Sigmoid colon (tissue), 6 donors: ENCODE measurements at regions not wholly inside any gene's neighbourhood (a gene's known extent, or its start where the extent isn't known, plus 50 kb on each side); places are given as distances from the start of the nearest gene placed in this dataset.

Experiments used
- DNase-seq: peaks from one replicate; pipeline ENCODE4 v3.0.0-alpha.2; 2019
- H3K27ac ChIP-seq, 4 donors: fragments of 200-600 bp; sonication (generic); one replicate each; pipeline ENCODE4 v1.5.1; 2016 to 2019; ENCODE audit warnings: mild to moderate bottlenecking in 1 of 4
- H3K27me3 ChIP-seq, 3 donors: fragments of 200-600 bp; sonication (generic); one replicate each; pipeline ENCODE4 v1.5.1; 2019; ENCODE audit warnings: mild to moderate bottlenecking in 1 of 3
- H3K36me3 ChIP-seq, 4 donors: fragments of 200-600 bp; sonication (generic); one replicate each; pipeline ENCODE4 v1.5.1; 2016 to 2019
- H3K4me1 ChIP-seq, 4 donors: fragments of 200-600 bp; sonication (generic); one replicate each; pipeline ENCODE4 v1.5.1; 2017 to 2019
- H3K4me3 ChIP-seq, 4 donors: fragments of 200-600 bp; sonication (generic); one replicate each; pipeline ENCODE4 v1.5.1; 2017 to 2019; ENCODE audit warnings: mild to moderate bottlenecking in 2 of 4, moderate library complexity in 1 of 4
- H3K9me3 ChIP-seq, 4 donors: fragments of 200-600 bp in 3 of 4; sonication (generic) in 3 of 4; one replicate each; pipeline versions ENCODE4 v1.5.1 to v1.6.1; 2013 to 2019
- EP300 ChIP-seq, 4 donors: sonication (generic); formaldehyde crosslinking; IDR thresholded peaks; one replicate each; pipeline ENCODE4 v1.6.1; 2017; ENCODE audit warnings: antibody characterized with exemption in 4 of 4
- POLR2A ChIP-seq, 2 donors: fragments of 450-650 bp; IDR thresholded peaks; one replicate each; pipeline ENCODE4 v1.6.1; 2016; ENCODE audit warnings: antibody characterized with exemption in 2 of 2, mild to moderate bottlenecking in 2 of 2, moderate library complexity in 2 of 2
- POLR2AphosphoS5 ChIP-seq, 4 donors: sonication (generic); formaldehyde crosslinking; IDR thresholded peaks; one replicate each; pipeline ENCODE4 v1.6.1; 2017; ENCODE audit warnings: antibody characterized with exemption in 4 of 4
- WGBS, 2 donors: extraction: QIAGEN DNeasy Blood & Tissue Kit; methylation state at CpG; one replicate each; pipeline ENCODE4 v1.1.7; 2013; 5-methylcytosine and 5-hydroxymethylcytosine counted together
- intact Hi-C: fragments of 100-400 bp; cut with DNase I; formaldehyde crosslinking; loops from one replicate; pipeline ENCODE4 v1.15.1; 2023
- TF ChIP-seq, protein P1 (sequence below), 4 experiments: fragments of 450-650 bp in 3 of 4; fragments of 200-600 bp in 1 of 4; IDR thresholded peaks; one replicate each; pipeline ENCODE4 v1.5.1; 2016 to 2019; ENCODE audit warnings: antibody characterized with exemption in 4 of 4, mild to moderate bottlenecking in 3 of 4, moderate library complexity in 2 of 4
- donor health status: healthy with polysubstance abuse.
- donor health status: healthy.

DNA sequence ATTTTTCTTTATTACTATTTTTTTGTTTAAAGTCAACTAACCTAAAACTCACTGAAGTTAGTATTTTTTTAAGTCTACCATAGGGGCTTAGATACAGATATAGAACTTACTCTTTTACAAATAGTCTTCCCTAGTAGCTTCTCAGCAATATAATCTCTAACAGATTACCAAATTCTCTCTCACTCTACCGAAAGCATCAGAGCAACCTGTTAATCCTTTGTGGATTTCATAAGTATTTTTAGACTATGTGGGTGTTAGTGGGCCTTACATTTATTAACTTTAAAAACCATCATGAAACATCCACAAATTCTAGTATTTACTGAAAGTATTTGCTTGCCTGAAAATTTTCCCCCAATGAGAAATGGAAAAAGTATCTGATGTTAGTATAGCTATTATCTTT, 84.6 kb upstream of the TFPI start:
- 91 to 98% methylated on average over 1 of the region's 1 CpG for WGBS, 2 donors
- intact Hi-C loops, result no loop called here

DNA sequence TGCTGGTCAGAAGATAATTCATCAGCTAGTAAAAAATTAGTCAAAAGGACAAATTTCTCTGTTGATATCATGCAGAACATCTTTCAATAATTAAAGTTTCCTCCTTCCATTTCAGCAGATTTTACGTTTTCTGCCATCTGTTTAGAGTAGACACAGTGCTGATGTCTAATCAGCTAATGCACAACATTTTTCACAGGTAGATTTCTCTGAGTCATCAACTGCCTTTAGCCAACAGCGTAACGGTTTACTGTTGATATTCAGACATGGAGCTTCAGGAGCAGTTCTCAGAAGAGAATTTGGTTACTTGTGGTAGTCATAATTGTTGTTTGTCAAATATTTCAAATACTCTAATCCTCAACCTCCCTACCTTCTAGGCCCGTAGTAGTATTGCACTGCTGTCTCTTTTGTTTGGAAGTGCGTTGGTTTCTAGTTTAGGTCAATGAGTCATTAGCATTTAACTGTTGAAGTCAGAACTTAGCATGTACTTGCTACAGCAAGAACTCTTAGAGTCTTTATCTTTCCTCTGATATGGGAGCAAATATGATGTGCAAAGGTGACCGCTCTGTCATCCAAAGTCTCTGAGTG, 86.8 kb upstream of the TFPI start:
- H3K36me3 ChIP-seq, result no peaks in the 10 kb centered on the region
- H3K9me3 ChIP-seq, result no peaks in the 10 kb centered on the region
- H3K27me3 ChIP-seq, result no peaks in the 10 kb centered on the region
- DNase-seq, result no peak
- no peak for TF ChIP-seq POLR2A (IDR thresholded peaks at IDR 0.05)
- TF ChIP-seq, protein P1, sequence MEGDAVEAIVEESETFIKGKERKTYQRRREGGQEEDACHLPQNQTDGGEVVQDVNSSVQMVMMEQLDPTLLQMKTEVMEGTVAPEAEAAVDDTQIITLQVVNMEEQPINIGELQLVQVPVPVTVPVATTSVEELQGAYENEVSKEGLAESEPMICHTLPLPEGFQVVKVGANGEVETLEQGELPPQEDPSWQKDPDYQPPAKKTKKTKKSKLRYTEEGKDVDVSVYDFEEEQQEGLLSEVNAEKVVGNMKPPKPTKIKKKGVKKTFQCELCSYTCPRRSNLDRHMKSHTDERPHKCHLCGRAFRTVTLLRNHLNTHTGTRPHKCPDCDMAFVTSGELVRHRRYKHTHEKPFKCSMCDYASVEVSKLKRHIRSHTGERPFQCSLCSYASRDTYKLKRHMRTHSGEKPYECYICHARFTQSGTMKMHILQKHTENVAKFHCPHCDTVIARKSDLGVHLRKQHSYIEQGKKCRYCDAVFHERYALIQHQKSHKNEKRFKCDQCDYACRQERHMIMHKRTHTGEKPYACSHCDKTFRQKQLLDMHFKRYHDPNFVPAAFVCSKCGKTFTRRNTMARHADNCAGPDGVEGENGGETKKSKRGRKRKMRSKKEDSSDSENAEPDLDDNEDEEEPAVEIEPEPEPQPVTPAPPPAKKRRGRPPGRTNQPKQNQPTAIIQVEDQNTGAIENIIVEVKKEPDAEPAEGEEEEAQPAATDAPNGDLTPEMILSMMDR (IDR thresholded peaks at IDR 0.05), result no peak
- no peak for TF ChIP-seq POLR2AphosphoS5 (IDR thresholded peaks at IDR 0.05)
- no peak for TF ChIP-seq EP300 (IDR thresholded peaks at IDR 0.05)
- no peaks in the 10 kb centered on the region for H3K4me1 ChIP-seq
- no peak overlapping the region for H3K4me3 ChIP-seq
- H3K27ac ChIP-seq, result no peak overlapping the region
- intact Hi-C loops, result no loop called here
- WGBS, 2 donors, result 75 to 85% methylated on average over 6 of the region's 6 CpGs

More for the DNA sequence above, 84.6 kb upstream of the TFPI start:
- Histone ChIP-seq H3K9me3 (no peaks in the 10 kb centered on the region), H3K4me1 (no peaks in the 10 kb centered on the region), H3K27ac (no peak overlapping the region), H3K4me3 (no peak overlapping the region), H3K27me3 (no peaks in the 10 kb centered on the region), H3K36me3 (no peaks in the 10 kb centered on the region)
- TF ChIP-seq POLR2AphosphoS5 (IDR thresholded peaks at IDR 0.05) (no peak), POLR2A (IDR thresholded peaks at IDR 0.05) (no peak), EP300 (IDR thresholded peaks at IDR 0.05) (no peak)
- TF ChIP-seq, protein P1 (IDR thresholded peaks at IDR 0.05), result no peak
- no peak for DNase-seq

DNA sequence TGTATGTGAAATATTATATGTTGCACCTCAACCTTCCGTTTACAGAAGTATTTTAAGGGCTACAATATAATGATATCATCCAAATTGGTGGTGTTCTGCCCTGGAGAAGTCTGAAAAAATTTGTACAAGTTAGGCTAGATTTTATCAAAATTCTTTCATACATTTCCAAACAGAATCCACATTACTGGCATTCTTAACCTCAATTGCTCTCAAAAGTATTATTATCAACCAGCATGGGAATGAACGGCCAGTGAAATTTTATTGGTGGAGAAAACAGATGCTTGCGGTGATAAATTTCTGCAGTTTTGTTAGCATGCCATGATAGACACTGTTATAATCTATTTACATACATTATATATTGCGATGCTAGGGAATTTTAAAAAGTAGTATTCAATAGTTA, 88.3 kb upstream of the TFPI start:
- 61 to 79% methylated on average over 4 of the region's 4 CpGs for WGBS, 2 donors
- no peak overlapping the region for H3K4me3 ChIP-seq
- no peak for DNase-seq
- H3K36me3 ChIP-seq, result no peaks in the 10 kb centered on the region
- no peak overlapping the region for H3K27ac ChIP-seq
- H3K9me3 ChIP-seq, result no peaks in the 10 kb centered on the region
- no peaks in the 10 kb centered on the region for H3K27me3 ChIP-seq
- TF ChIP-seq POLR2AphosphoS5 (IDR thresholded peaks at IDR 0.05) (no peak), EP300 (IDR thresholded peaks at IDR 0.05) (no peak), POLR2A (IDR thresholded peaks at IDR 0.05) (no peak)
- TF ChIP-seq, protein P1 (IDR thresholded peaks at IDR 0.05), result no peak
- intact Hi-C loops, result no loop called here
- no peaks in the 10 kb centered on the region for H3K4me1 ChIP-seq

DNA sequence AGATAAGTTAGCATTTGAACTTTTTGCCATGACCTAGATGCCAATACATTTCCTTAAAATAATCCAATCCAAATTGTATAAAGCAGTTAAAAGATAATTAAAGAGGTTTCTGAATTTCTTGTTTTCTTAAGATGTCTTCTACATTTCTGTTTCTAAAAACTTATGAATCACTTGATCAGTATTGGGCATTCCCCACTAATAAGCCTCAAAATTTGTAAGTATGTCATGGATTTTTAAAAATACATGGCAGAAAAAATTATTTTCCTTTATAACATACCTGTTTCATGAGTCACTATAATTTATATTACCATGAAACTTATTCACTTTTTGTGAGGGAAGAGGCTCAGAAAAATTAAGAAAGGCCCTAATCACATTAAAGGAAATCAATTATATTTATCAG, 90.3 kb upstream of the TFPI start:
- H3K4me3 ChIP-seq, result no peak overlapping the region
- intact Hi-C loops, result no loop called here
- no peaks in the 10 kb centered on the region for H3K36me3 ChIP-seq
- TF ChIP-seq, protein P1 (IDR thresholded peaks at IDR 0.05), result no peak
- no peak for TF ChIP-seq POLR2AphosphoS5 (IDR thresholded peaks at IDR 0.05)
- no peaks in the 10 kb centered on the region for H3K4me1 ChIP-seq
- H3K9me3 ChIP-seq, result no peaks in the 10 kb centered on the region
- no peak overlapping the region for H3K27ac ChIP-seq
- H3K27me3 ChIP-seq, result no peaks in the 10 kb centered on the region
- DNase-seq, result no peak

DNA sequence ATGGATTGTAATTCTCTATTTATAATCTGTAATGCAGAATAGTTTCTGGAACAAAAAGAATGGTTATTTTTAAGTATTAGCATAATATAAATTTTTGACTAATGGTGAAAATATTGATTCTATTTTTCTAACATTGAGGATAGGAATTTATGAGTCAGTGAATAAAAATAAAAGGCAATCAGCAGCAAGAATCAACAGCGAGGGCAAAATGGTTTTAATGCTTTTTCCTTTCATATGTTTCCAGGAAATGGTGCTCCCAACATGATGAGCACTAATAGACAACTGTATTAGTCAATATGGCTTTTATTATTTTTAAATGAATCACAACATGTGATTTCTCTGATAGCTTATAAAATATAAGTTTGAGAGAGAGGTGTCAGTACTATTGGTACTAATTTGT, 90.7 kb upstream of the TFPI start:
- no peaks in the 10 kb centered on the region for H3K36me3 ChIP-seq
- H3K27ac ChIP-seq, result no peak overlapping the region
- DNase-seq, result no peak
- TF ChIP-seq POLR2AphosphoS5 (IDR thresholded peaks at IDR 0.05) (no peak), POLR2A (IDR thresholded peaks at IDR 0.05) (no peak), EP300 (IDR thresholded peaks at IDR 0.05) (no peak)
- TF ChIP-seq, protein P1 (IDR thresholded peaks at IDR 0.05), result no peak
- no peaks in the 10 kb centered on the region for H3K27me3 ChIP-seq
- no peaks in the 10 kb centered on the region for H3K9me3 ChIP-seq
- no peaks in the 10 kb centered on the region for H3K4me1 ChIP-seq
- no peak overlapping the region for H3K4me3 ChIP-seq
- intact Hi-C loops, result no loop called here
- WGBS, 2 donors, result 70 to 80% methylated on average over 1 of the region's 1 CpG
